GM18511 (cell line): ENCODE measurements at regions not wholly inside any gene's neighbourhood (a gene's known extent, or its start where the extent isn't known, plus 50 kb on each side); places are given as distances from the start of the nearest gene placed in this dataset.
"Not testable (repeated sequence)": the region's sequence is repeated elsewhere in the genome, so short reads cannot be mapped to it uniquely, and the experiment has no call there.

Experiments
- ATAC-seq: cut with Tn5 transposase; IDR thresholded peaks from one replicate; pipeline ENCODE4 v1.9.1; 2021; ENCODE audit warnings: mild to moderate bottlenecking, moderate library complexity; ENCODE audit not compliant: unreplicated experiment

- no peak for ATAC-seq
Measured at GRCh38 chr2:83103613-83104012, 1355.5 kb downstream of the SUCLG1 start.

GRCh38 chr2:83089051-83089450 is 1370.0 kb downstream of the SUCLG1 start:
- not testable (repeated sequence) for ATAC-seq

DNA sequence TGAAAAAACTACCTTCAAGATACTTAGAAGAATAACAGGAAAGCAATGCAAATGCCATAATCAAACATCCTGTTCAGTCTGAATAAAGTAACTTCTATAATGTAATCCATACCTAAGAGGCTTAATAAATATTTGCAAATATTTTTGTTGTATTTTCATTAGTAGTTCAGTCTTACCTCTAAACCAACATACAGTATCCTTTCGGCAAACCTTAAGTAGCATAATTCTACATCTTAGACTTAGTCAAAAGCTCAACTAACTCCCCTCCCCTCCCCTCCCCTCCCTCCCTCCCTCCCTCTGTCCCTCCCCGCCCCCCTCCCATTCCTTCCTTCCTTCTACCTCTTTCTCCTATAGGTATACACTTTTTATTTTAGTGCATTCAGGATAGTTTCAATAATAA is 1373.2 kb downstream of the SUCLG1 start:
- no peak for ATAC-seq

DNA sequence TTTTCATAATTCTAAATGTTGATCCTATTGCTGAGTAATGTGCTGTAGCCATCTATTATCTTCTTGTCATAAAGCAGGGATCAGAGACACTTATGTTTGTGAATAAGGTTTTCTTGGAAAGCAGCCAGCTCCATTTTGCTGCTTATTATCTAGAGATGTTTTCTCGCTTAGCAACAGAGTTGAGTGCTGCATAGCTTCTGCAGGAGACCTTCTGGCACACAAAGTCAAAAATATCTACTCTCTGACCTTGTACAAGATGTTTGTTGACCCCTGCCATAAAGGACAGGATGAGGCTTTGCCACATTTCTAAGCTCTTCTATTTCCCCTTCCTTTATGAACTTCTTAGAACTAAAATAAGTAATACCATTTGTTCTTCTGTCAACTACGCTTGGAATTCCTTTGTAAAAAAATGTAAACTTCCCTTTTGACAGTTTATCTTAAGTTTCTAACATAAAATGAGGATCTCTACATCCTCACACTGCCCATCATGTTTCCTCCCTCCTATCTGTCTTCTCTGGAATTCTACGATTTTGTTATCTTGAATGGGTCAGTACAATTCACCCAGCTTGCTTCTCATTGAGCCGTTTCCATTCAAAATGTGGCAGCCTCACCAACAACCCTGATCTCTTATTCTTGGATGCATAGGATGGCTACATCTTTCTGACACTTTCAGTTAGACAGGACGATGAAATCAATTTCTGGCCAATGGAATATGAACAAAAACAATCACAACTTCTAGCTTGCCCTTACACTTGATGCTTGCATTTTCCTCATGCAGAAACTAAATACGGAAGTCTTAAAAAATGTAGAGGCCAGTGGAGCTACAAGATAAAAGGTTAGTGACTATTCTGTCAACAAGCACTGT is 1377.0 kb downstream of the SUCLG1 start:
- ATAC-seq = no peak

GRCh38 chr2:83079007-83079406 is 1380.1 kb downstream of the SUCLG1 start:
- ATAC-seq = no peak

GRCh38 chr2:83072767-83073166 is 1386.3 kb downstream of the SUCLG1 start:
- no peak for ATAC-seq

- no peak for ATAC-seq
Measured at GRCh38 chr2:83071914-83072313, 1387.2 kb downstream of the SUCLG1 start.

- ATAC-seq = no peak
Measured at GRCh38 chr2:83071352-83071751, 1387.7 kb downstream of the SUCLG1 start.

- ATAC-seq = no peak
Measured at GRCh38 chr2:83069724-83070123, 1389.4 kb downstream of the SUCLG1 start.

DNA sequence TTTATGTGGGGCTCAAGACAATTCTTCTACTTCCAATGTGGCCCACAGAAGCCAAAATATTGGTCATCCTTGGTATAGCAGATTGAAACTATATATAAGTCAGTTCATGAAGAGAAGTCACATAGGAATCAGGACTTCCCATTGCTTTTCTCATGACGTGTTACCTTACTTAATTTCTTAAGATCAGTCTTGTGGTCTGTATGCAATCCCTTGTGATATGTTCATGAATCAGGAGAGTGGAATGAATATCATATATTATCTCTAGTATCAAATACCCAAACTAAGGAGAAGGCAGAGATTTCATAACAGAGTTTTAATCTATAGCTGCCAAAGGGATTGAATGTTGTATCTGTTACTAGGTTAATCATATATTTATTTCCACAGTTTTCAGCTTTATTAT is 1390.4 kb downstream of the SUCLG1 start:
- no peak for ATAC-seq

DNA sequence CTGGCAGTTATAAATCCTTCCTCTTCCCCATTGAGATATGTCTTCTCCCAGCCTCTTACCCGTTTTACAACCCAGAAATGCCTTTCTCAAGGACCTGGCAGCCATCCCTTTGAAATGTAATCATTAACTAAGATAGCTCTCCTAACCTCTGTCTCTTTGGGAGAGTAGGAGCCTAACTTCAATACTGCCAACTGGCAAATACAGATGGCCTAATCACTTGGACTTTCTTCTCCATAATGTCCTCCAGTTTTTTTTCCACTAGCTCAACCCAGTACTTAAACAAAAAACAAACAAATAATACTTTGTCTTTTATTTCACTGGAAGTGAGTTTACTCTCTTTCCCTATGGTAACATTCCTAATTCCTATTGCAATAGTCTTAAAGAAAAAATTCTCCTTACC is 1391.1 kb downstream of the SUCLG1 start:
- no peak for ATAC-seq

- no peak for ATAC-seq
Measured at GRCh38 chr2:83063933-83064332, 1395.1 kb downstream of the SUCLG1 start.

GRCh38 chr2:83063511-83063910 is 1395.6 kb downstream of the SUCLG1 start:
- no peak for ATAC-seq

- ATAC-seq = no peak
Measured at GRCh38 chr2:83058683-83059082, 1400.4 kb downstream of the SUCLG1 start.

DNA sequence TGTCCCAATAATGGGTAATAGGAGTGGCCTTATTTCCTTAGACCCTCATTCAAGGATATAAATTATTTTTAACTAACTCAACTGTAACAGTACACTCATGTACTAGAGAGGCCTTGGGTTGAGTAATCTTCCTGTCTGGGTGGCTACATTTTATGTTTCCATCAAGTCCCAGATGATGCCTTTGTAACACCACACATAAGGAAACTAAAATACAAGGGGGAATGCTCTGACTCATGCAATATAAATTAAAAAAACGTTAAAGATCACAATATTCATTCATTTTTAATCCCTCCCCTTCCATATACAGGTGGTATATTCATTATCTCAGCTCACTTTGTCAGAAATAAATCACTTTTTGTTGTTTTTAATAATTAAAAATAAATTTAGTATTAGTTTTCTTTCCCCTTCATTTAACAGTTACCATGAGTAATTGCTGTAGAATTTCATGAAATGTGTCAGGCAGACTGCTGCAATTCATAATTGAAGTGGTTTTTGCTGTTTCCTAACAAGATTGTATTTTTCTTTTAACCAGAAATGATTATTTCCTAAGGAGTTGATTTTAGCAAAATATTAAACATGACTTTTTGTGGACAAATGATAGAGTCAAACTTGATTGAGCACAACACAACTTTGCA is 1403.6 kb downstream of the SUCLG1 start:
- ATAC-seq = no peak

GRCh38 chr2:83054751-83055150 is 1404.3 kb downstream of the SUCLG1 start:
- ATAC-seq = no peak

- ATAC-seq = no peak
Measured at GRCh38 chr2:83051538-83052170, 1407.4 kb downstream of the SUCLG1 start.

- ATAC-seq = no peak
Measured at GRCh38 chr2:83042053-83042452, 1417.0 kb downstream of the SUCLG1 start.

- ATAC-seq = no peak
Measured at GRCh38 chr2:83022631-83023210, 1436.4 kb downstream of the SUCLG1 start.

DNA sequence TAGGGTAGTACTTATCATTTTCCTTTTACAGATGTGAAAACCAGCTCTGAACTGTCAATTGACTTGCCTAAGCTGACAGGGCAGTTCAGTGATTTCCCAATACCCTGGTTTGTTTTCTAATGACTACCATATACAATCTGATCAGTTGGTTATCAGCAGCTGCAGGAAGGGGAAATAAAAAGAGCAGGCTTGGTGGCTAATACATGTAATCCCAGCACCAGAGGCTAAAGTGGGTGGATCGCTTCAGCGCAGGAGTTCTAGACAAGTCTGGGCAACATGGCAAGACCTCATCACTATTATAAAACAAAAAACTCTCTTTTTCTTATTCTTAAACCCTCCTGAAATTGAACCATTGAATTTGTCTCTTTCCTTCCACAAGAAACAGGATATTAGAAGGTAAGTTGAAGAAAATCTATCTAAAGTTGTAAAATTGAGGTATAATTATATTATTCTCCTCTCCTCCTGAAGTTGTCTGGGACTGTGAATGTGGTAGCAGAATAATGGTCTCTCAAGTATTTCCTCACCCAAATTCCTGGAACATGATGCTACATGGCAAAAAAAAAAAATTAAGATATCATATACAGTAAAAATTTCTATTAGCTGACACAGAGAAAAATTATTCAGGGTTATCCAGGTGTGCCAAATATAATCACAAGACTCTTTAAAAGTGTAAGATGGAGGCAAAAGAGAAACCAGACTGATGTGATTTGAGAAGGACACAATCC is 1441.6 kb downstream of the SUCLG1 start:
- ATAC-seq = no peak
